ENCODE measurements at regions not wholly inside any gene's neighbourhood (a gene's known extent, or its start where the extent isn't known, plus 50 kb on each side); places are given as distances from the start of the nearest gene placed in this dataset.

DNA sequence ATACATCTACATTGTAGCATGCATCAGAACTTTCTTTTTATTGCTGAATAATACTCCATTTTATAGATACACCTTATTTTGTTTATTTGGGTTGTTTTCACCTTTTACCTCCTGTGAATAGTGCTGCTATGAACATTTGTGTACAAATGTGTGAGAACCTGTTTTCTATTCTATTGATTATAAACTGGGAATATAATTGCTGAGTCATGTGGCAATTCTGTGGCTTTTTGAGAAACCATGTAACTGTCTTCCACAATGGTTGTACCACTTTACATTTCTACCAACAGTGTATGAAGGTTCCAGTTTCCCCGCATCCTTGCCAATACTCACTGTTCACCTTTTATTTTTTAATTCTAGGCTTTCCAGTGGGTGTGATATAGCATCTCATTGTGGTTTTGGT lies 138.6 kb upstream of the MBL2 start:
- intact Hi-C loops (cut with micrococcal nuclease): no loop called here
- H3K4me3 Mint-ChIP-seq: no peak overlapping the region
- H3K4me1 Mint-ChIP-seq (ENCODE audit: low read depth): no peaks in the 10 kb centered on the region
- POLR2A ChIA-PET: no interaction called here
- TF ChIP-seq, protein P1, sequence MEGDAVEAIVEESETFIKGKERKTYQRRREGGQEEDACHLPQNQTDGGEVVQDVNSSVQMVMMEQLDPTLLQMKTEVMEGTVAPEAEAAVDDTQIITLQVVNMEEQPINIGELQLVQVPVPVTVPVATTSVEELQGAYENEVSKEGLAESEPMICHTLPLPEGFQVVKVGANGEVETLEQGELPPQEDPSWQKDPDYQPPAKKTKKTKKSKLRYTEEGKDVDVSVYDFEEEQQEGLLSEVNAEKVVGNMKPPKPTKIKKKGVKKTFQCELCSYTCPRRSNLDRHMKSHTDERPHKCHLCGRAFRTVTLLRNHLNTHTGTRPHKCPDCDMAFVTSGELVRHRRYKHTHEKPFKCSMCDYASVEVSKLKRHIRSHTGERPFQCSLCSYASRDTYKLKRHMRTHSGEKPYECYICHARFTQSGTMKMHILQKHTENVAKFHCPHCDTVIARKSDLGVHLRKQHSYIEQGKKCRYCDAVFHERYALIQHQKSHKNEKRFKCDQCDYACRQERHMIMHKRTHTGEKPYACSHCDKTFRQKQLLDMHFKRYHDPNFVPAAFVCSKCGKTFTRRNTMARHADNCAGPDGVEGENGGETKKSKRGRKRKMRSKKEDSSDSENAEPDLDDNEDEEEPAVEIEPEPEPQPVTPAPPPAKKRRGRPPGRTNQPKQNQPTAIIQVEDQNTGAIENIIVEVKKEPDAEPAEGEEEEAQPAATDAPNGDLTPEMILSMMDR (IDR thresholded peaks at IDR 0.05): no peak
- H3K27me3 Mint-ChIP-seq: no peaks in the 10 kb centered on the region
- no peaks in the 10 kb centered on the region for H3K36me3 Mint-ChIP-seq (ENCODE audit: low read depth)
- ATAC-seq: no peak
- no peak overlapping the region for H3K27ac Mint-ChIP-seq
- CTCF ChIA-PET: no interaction called here
- H3K9me3 Mint-ChIP-seq: peaks cover 2% of the 10 kb centered on the region
- DNase-seq: no peak

DNA sequence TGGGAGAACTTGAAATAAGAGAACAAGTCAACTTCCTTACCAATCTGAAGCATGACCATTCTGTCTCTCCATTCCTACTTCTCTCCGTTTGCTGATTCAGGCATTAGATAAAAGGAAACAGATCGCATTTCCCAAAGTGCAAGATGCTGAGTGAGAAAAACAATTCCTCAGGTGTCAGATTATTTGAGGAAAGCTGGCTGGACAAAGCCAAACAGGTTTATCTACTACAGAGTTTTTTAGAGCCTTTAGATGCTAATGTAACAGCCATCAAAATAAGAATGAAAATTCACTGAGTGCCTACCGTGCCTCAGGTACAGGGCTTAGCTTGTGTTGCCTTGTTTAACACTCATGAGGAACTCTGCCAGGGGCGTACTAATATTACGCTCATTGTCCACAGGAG lies 135.9 kb upstream of the MBL2 start:
- DNase-seq: no peak
- no peaks in the 10 kb centered on the region for H3K36me3 Mint-ChIP-seq (ENCODE audit: low read depth)
- ATAC-seq: no peak
- CTCF ChIA-PET: no interaction called here
- H3K27ac Mint-ChIP-seq: no peak overlapping the region
- no peaks in the 10 kb centered on the region for H3K9me3 Mint-ChIP-seq
- no peaks in the 10 kb centered on the region for H3K27me3 Mint-ChIP-seq
- TF ChIP-seq, protein P1 (IDR thresholded peaks at IDR 0.05): no peak
- H3K4me3 Mint-ChIP-seq: no peak overlapping the region
- POLR2A ChIA-PET: no interaction called here
- intact Hi-C loops (cut with micrococcal nuclease): no loop called here
- no peaks in the 10 kb centered on the region for H3K4me1 Mint-ChIP-seq (ENCODE audit: low read depth)

DNA sequence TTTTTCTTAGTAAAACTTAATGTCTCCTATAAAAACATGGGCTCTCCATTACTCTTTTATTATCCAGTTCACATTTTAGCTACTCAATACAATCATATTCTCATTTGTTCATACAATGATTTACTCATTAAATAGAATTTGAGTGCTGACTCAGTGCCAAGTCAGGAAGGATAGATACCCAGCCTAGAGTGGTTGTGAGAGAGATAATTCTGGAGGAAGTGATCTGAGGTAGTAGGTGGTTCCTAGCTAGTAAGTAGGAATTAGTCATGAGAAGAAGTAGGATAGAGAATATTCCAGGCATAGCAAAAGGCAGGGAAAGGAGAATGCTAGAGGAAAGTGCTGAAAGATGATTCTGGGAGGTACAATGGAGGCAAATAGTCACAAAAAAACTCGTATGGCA lies 133.5 kb upstream of the MBL2 start:
- no peak overlapping the region for H3K27ac Mint-ChIP-seq
- H3K9me3 Mint-ChIP-seq: no peaks in the 10 kb centered on the region
- ChIA-PET POLR2A (no interaction called here), CTCF (no interaction called here)
- H3K27me3 Mint-ChIP-seq: no peaks in the 10 kb centered on the region
- no peaks in the 10 kb centered on the region for H3K4me1 Mint-ChIP-seq (ENCODE audit: low read depth)
- H3K36me3 Mint-ChIP-seq (ENCODE audit: low read depth): no peaks in the 10 kb centered on the region
- DNase-seq: no peak
- H3K4me3 Mint-ChIP-seq: no peak overlapping the region
- intact Hi-C loops (cut with micrococcal nuclease): no loop called here
- ATAC-seq: no peak
- TF ChIP-seq, protein P1 (IDR thresholded peaks at IDR 0.05): no peak

DNA sequence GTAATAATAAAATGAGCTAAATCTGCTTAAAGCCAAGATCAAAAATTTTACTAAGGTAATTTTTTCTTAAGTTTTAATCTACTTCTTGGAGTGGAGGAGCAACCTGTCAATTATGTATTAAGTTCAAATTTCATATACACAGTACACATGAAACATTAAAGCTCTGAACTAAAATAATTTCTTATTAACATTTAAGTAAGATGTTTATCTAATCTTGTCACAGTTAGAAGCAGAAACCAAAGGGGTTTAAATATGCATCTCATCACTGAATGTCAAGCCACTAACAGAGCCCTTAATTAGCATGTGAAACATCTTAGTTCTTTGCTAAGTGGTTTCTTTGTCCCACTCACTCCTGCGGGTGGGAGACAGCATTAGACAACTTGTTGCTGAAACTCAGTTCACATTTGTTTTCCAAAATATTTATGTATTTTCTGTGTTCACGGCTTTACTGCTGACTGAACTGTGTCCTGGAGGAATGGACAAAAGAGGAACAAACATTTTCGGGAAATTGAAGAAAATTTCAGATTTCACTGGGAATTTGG lies 130.9 kb upstream of the MBL2 start:
- no peaks in the 10 kb centered on the region for H3K9me3 Mint-ChIP-seq
- ATAC-seq: no peak
- no peak for DNase-seq
- TF ChIP-seq, protein P1 (IDR thresholded peaks at IDR 0.05): no peak
- no peaks in the 10 kb centered on the region for H3K36me3 Mint-ChIP-seq (ENCODE audit: low read depth)
- no peak overlapping the region for H3K27ac Mint-ChIP-seq
- no peak overlapping the region for H3K4me3 Mint-ChIP-seq
- no peaks in the 10 kb centered on the region for H3K4me1 Mint-ChIP-seq (ENCODE audit: low read depth)
- ChIA-PET CTCF (no interaction called here), POLR2A (interaction anchor here (0.6 kb wide), 1 partner anchor 12 kb away, joined by 3 read pairs; no protein-coding TSS in a partner anchor)
- intact Hi-C loops (cut with micrococcal nuclease): no loop called here
- H3K27me3 Mint-ChIP-seq: no peaks in the 10 kb centered on the region

DNA sequence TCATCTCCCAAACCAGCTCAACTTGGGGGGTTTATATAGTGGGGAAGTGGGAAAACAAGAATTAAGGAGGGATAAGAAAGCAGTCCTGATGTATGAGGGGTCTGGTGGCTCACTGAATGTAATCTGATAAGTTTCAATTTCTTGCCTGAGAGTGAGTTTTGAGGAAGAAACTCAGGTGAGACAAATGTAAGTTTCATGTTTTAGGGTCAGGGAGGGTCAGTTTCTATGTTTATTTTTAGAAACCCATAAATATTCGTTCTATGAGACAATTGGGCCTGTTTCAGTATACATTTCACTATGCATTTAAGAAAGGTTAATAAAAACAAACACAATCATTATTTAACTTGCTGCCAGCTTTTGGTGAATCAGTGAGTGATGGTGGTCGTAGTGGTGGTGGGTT lies 128.0 kb upstream of the MBL2 start:
- Mint-ChIP-seq H3K27ac (no peak overlapping the region), H3K27me3 (no peaks in the 10 kb centered on the region), H3K4me3 (no peak overlapping the region), H3K9me3 (no peaks in the 10 kb centered on the region), H3K4me1 (ENCODE audit: low read depth) (no peaks in the 10 kb centered on the region), H3K36me3 (ENCODE audit: low read depth) (no peaks in the 10 kb centered on the region)
- ChIA-PET CTCF (no interaction called here), POLR2A (no interaction called here)
- intact Hi-C loops (cut with micrococcal nuclease): no loop called here
- TF ChIP-seq, protein P1 (IDR thresholded peaks at IDR 0.05): no peak
- no peak for DNase-seq
- no peak for ATAC-seq
